Osteocyte (in vitro differentiated cells): ENCODE measurements at regions not wholly inside any gene's neighbourhood (a gene's known extent, or its start where the extent isn't known, plus 50 kb on each side); places are given as distances from the start of the nearest gene placed in this dataset.

Source experiments
- DNase-seq: peaks from one replicate; pipeline ENCODE4 v3.0.0; 2021; ENCODE audit warnings: mixed read lengths; ENCODE audit not compliant: unreplicated experiment; ENCODE audit errors: extremely low spot score
- H3K27ac Mint-ChIP-seq: one replicate; pipeline ENCODE4 v1.8.0; 2021; ENCODE audit warnings: mild to moderate bottlenecking, mixed read lengths; ENCODE audit not compliant: unreplicated experiment
- H3K27me3 Mint-ChIP-seq: one replicate; pipeline ENCODE4 v1.8.0; 2021; ENCODE audit warnings: mixed read lengths; ENCODE audit not compliant: unreplicated experiment
- H3K36me3 Mint-ChIP-seq: one replicate; pipeline ENCODE4 v1.8.0; 2021; ENCODE audit warnings: mixed read lengths; ENCODE audit not compliant: unreplicated experiment
- H3K4me1 Mint-ChIP-seq: one replicate; pipeline ENCODE4 v1.8.0; 2021; ENCODE audit warnings: mixed read lengths; ENCODE audit not compliant: unreplicated experiment
- H3K4me3 Mint-ChIP-seq: one replicate; pipeline ENCODE4 v1.8.0; 2021; ENCODE audit warnings: mild to moderate bottlenecking, moderate library complexity, mixed read lengths; ENCODE audit not compliant: unreplicated experiment
- H3K9me3 Mint-ChIP-seq: one replicate; pipeline ENCODE4 v1.8.0; 2021; ENCODE audit warnings: mixed read lengths; ENCODE audit not compliant: unreplicated experiment
- CTCF ChIP-seq: fragments of 200-600 bp; sonication (generic); IDR thresholded peaks from 2 replicates; pipeline ENCODE4 v1.5.0; 2021; ENCODE audit warnings: antibody characterized with exemption, mild to moderate bottlenecking, moderate library complexity

DNA sequence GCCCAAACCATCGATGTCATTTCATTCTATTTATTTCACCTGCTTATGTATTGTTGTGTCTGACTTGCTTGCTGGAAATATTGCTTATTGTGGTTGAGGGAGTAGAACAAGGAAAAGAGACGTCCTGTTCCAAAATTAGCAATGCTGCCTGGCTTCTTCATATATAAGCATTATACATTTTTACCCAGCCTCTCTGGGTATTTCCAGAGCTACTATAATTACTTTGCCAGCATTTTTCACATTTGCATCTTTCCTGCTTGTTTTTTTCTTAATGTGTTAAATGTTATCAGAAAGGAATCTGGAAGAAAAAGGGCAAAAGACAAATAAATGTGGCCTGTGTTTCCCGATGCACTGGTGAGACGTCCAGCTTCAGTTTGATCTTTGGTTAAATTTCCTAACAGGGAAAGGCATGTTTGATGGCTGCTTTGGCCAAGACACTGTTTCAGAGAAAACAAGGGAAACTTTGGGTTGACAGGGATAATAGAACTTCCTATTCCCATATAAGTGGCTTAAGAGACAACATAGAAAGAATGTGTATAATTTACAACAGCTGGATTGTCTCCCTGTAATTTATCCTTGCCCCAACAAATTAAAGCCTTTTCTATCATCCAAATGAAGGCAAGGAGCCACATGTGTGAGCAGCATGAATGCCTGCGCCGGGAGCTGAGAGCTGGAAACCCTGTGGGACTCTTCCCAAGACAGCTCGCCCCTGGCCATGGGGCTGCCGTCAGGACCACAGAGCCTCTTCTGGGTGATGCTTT is 671.1 kb upstream of the CELF2 start:
- no peaks in the 10 kb centered on the region for H3K36me3 Mint-ChIP-seq
- no peak overlapping the region for H3K27ac Mint-ChIP-seq
- no peaks in the 10 kb centered on the region for H3K4me1 Mint-ChIP-seq
- peaks cover 18% of the 10 kb centered on the region for H3K27me3 Mint-ChIP-seq
- no peak for DNase-seq
- H3K4me3 Mint-ChIP-seq = no peak overlapping the region
- H3K9me3 Mint-ChIP-seq = no peaks in the 10 kb centered on the region
- TF ChIP-seq CTCF = no peak

GRCh38 chr10:10350050-10350449 is 667.6 kb upstream of the CELF2 start:
- H3K4me3 Mint-ChIP-seq = no peak overlapping the region
- DNase-seq = no peak
- peaks cover 15% of the 10 kb centered on the region for H3K27me3 Mint-ChIP-seq
- no peaks in the 10 kb centered on the region for H3K36me3 Mint-ChIP-seq
- no peaks in the 10 kb centered on the region for H3K4me1 Mint-ChIP-seq
- no peak for TF ChIP-seq CTCF
- no peaks in the 10 kb centered on the region for H3K9me3 Mint-ChIP-seq
- H3K27ac Mint-ChIP-seq = no peak overlapping the region

DNA sequence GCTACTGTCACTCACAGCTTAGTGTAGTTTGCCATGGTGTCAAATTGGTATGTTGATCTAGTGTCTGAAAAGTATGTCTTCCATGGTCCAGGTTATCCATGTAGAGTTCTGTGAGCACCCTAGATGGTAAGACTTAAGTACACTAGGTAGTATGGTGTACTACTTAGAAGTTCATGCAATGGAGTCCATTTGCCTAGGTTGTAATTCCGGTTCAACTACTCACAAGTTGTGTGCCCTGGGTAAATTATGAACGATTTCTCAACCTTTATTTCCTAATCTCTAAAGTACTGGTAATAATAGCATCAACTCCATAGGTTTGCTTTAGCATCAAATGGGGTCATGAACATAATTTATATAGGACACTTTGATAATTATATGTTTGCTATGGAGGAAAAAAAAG is 666.2 kb upstream of the CELF2 start:
- H3K27ac Mint-ChIP-seq = no peak overlapping the region
- no peaks in the 10 kb centered on the region for H3K4me1 Mint-ChIP-seq
- H3K9me3 Mint-ChIP-seq = no peaks in the 10 kb centered on the region
- H3K36me3 Mint-ChIP-seq = no peaks in the 10 kb centered on the region
- peaks cover 8% of the 10 kb centered on the region for H3K27me3 Mint-ChIP-seq
- H3K4me3 Mint-ChIP-seq = no peak overlapping the region
- DNase-seq = no peak
- TF ChIP-seq CTCF = no peak

DNA sequence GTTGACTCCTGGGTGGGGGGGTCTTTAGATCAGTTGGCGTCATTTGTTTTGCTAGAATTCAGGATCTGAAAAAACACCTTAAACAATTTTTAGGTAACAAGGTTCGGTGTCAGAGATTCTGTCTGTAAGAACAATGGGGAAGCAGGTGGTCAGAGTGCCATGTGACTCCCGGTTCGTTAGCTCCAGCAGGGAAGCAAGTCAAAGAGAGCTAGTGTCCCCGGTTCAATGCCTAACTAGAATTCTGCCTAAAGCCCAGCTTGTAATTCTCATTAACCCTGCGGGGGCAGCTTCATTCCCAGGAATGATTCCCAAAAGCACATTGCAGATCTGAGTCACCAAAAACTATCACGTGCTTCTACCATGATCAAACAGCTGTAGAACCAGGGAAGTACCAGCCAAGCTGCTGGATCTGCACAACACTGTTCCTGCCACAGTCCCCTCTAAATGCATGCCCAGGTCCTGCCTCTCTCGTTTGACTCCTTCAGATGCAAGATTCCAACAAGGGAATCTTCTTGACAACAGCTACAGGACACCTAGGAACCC is 664.3 kb upstream of the CELF2 start:
- no peak for TF ChIP-seq CTCF
- no peaks in the 10 kb centered on the region for H3K4me1 Mint-ChIP-seq
- H3K27ac Mint-ChIP-seq = no peak overlapping the region
- DNase-seq = no peak
- H3K4me3 Mint-ChIP-seq = no peak overlapping the region
- H3K9me3 Mint-ChIP-seq = peaks cover 5% of the 10 kb centered on the region
- H3K36me3 Mint-ChIP-seq = no peaks in the 10 kb centered on the region
- H3K27me3 Mint-ChIP-seq = peaks cover 9% of the 10 kb centered on the region

DNA sequence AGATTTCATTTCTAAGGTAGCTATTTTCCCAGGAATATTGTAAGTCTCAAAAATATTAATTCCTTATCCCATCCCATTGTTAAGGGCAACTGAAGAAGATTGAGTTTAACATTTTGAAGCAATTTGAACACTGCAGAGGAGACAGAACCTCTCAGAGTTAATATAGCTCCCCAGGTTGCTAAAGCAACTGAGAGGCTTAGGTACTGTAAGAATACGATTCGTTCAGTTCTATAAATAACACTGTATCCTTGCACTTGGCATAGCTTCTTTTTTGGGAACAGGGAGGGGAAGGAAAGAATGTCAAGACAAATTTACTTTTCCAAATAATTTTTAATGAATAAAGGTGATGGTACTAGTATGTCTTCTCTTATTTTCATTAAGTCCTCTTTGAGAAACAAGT is 658.4 kb upstream of the CELF2 start:
- Mint-ChIP-seq H3K36me3 (no peaks in the 10 kb centered on the region), H3K27me3 (peaks cover 33% of the 10 kb centered on the region), H3K9me3 (peaks cover 5% of the 10 kb centered on the region), H3K4me3 (no peak overlapping the region), H3K27ac (no peak overlapping the region), H3K4me1 (no peaks in the 10 kb centered on the region)
- no peak for DNase-seq
- no peak for TF ChIP-seq CTCF
